ENCODE measurements at regions not wholly inside any gene's neighbourhood (a gene's known extent, or its start where the extent isn't known, plus 50 kb on each side); places are given as distances from the start of the nearest gene placed in this dataset.

GRCh38 chr3:166029507-166029906 is 192.3 kb upstream of the BCHE start:
- H3K4me3 Mint-ChIP-seq, result no peak overlapping the region
- H3K9me3 ChIP-seq (ENCODE audit: control extremely low read depth in 1 of 3, control insufficient read depth in 2 of 3, insufficient read depth in 1 of 3, low read length in 2 of 3), result peaks cover 0 to 18% (median 0%) of the 10 kb centered on the region in 3 donors
- TF ChIP-seq EZH2 (IDR thresholded peaks at IDR 0.05; ENCODE audit: borderline replicate concordance, insufficient read depth, low read depth, low read length, poor library complexity, severe bottlenecking), result no peak
- no peak for TF ChIP-seq CTCF (IDR thresholded peaks at IDR 0.05)
- CTCF ChIA-PET, result no interaction called here
- H3K4me1 ChIP-seq (ENCODE audit: control insufficient read depth in 2 of 2, insufficient read depth in 2 of 2, low read length in 2 of 2), result no peaks in the 10 kb centered on the region
- no peak overlapping the region for H3K27ac Mint-ChIP-seq
- no peak overlapping the region for H3K4me2 ChIP-seq (replicated peaks; ENCODE audit: low read depth, low read length, poor library complexity, severe bottlenecking)
- no peak overlapping the region for H2AFZ ChIP-seq (ENCODE audit: insufficient read depth, low read depth, low read length, poor library complexity, severe bottlenecking)
- H4K20me1 ChIP-seq (ENCODE audit: control insufficient read depth, insufficient read depth, low read length, poor library complexity, severe bottlenecking), result no peaks in the 10 kb centered on the region
- no peak for ATAC-seq (ENCODE audit: low read depth)
- no peaks in the 10 kb centered on the region for H3K79me2 ChIP-seq (ENCODE audit: control insufficient read depth, insufficient read depth, low read length)
- no peaks in the 10 kb centered on the region for H3K27me3 ChIP-seq (replicated peaks in 1 of 4; ENCODE audit: control extremely low read depth in 1 of 4, control insufficient read depth in 3 of 4, insufficient read depth in 4 of 4, low read length in 3 of 4)
- H3K9me3 Mint-ChIP-seq (ENCODE audit: insufficient read depth), result peaks cover 3% of the 10 kb centered on the region
- no peaks in the 10 kb centered on the region for H3K27me3 Mint-ChIP-seq
- no peak overlapping the region for H3K9ac ChIP-seq (ENCODE audit: low read length)
- DNase-seq, result no peak
- H3K27ac ChIP-seq (ENCODE audit: low read length in 2 of 2), result no peak overlapping the region
- POLR2A ChIA-PET, result no interaction called here
- WGBS (ENCODE audit: insufficient coverage), result 47% methylated on average over 3 of the region's 3 CpGs
- H3K4me1 Mint-ChIP-seq, result no peaks in the 10 kb centered on the region
- no peaks in the 10 kb centered on the region for H3K36me3 ChIP-seq (replicated peaks in 1 of 2; ENCODE audit: control extremely low read depth in 1 of 2, control insufficient read depth in 1 of 2, extremely low read depth in 1 of 2, insufficient read depth in 2 of 2, low read length in 1 of 2)
- H3K4me3 ChIP-seq (ENCODE audit: control extremely low read depth in 1 of 5, extremely low read depth in 1 of 5, insufficient read depth in 1 of 5, low read depth in 2 of 5, low read length in 4 of 5), result no peak overlapping the region
- intact Hi-C loops (cut with micrococcal nuclease), result no loop called here

- Mint-ChIP-seq H3K27ac (no peak overlapping the region), H3K4me1 (no peaks in the 10 kb centered on the region), H3K27me3 (no peaks in the 10 kb centered on the region), H3K9me3 (ENCODE audit: insufficient read depth) (no peaks in the 10 kb centered on the region), H3K4me3 (no peak overlapping the region)
- Histone ChIP-seq H3K4me3 (ENCODE audit: control extremely low read depth in 1 of 5, extremely low read depth in 1 of 5, insufficient read depth in 1 of 5, low read depth in 2 of 5, low read length in 4 of 5) (no peak overlapping the region), H4K20me1 (ENCODE audit: control insufficient read depth, insufficient read depth, low read length, poor library complexity, severe bottlenecking) (no peaks in the 10 kb centered on the region), H3K27me3 (replicated peaks in 1 of 4; ENCODE audit: control extremely low read depth in 1 of 4, control insufficient read depth in 3 of 4, insufficient read depth in 4 of 4, low read length in 3 of 4) (no peaks in the 10 kb centered on the region), H3K36me3 (replicated peaks in 1 of 2; ENCODE audit: control extremely low read depth in 1 of 2, control insufficient read depth in 1 of 2, extremely low read depth in 1 of 2, insufficient read depth in 2 of 2, low read length in 1 of 2) (no peaks in the 10 kb centered on the region), H3K9me3 (ENCODE audit: control extremely low read depth in 1 of 3, control insufficient read depth in 2 of 3, insufficient read depth in 1 of 3, low read length in 2 of 3) (no peaks in the 10 kb centered on the region), H3K79me2 (ENCODE audit: control insufficient read depth, insufficient read depth, low read length) (no peaks in the 10 kb centered on the region), H3K4me2 (replicated peaks; ENCODE audit: low read depth, low read length, poor library complexity, severe bottlenecking) (no peak overlapping the region), H2AFZ (ENCODE audit: insufficient read depth, low read depth, low read length, poor library complexity, severe bottlenecking) (no peak overlapping the region), H3K27ac (ENCODE audit: low read length in 2 of 2) (no peak overlapping the region), H3K9ac (ENCODE audit: low read length) (no peak overlapping the region), H3K4me1 (ENCODE audit: control insufficient read depth in 2 of 2, insufficient read depth in 2 of 2, low read length in 2 of 2) (no peaks in the 10 kb centered on the region)
- DNase-seq (no peak), ATAC-seq (ENCODE audit: low read depth) (no peak)
- no peak for TF ChIP-seq CTCF (IDR thresholded peaks at IDR 0.05)
- no peak for TF ChIP-seq EZH2 (IDR thresholded peaks at IDR 0.05; ENCODE audit: borderline replicate concordance, insufficient read depth, low read depth, low read length, poor library complexity, severe bottlenecking)
- no CpG with 5 or more reads among the region's 1 CpG for WGBS (ENCODE audit: insufficient coverage)
- POLR2A ChIA-PET, result no interaction called here
- CTCF ChIA-PET, result no interaction called here
- intact Hi-C loops (cut with micrococcal nuclease), result no loop called here
Measured at GRCh38 chr3:166013073-166013679, 176.0 kb upstream of the BCHE start.
